Mucosa of stomach (tissue), 1 donor: ENCODE measurements at regions not wholly inside any gene's neighbourhood (a gene's known extent, or its start where the extent isn't known, plus 50 kb on each side); places are given as distances from the start of the nearest gene placed in this dataset.
"Not testable (repeated sequence)": the region's sequence is repeated elsewhere in the genome, so short reads cannot be mapped to it uniquely, and the experiment has no call there.

Experiments used
- H3K27me3 ChIP-seq: one replicate; pipeline ENCODE4 v1.7.0; 2013; ENCODE audit warnings: mild to moderate bottlenecking, low read length; ENCODE audit not compliant: control insufficient read depth, insufficient read depth
- H3K36me3 ChIP-seq: one replicate; pipeline ENCODE4 v1.7.0; 2013; ENCODE audit warnings: low read length; ENCODE audit not compliant: control insufficient read depth, insufficient read depth
- H3K4me1 ChIP-seq: one replicate; pipeline ENCODE4 v1.7.0; 2013; ENCODE audit warnings: mild to moderate bottlenecking, low read length; ENCODE audit not compliant: control insufficient read depth, insufficient read depth
- H3K4me3 ChIP-seq: one replicate; pipeline ENCODE4 v1.7.0; 2013; ENCODE audit warnings: low read length
- H3K9ac ChIP-seq: one replicate; pipeline ENCODE4 v1.7.0; 2013; ENCODE audit warnings: mild to moderate bottlenecking, low read length, moderate library complexity
- H3K9me3 ChIP-seq: one replicate; pipeline ENCODE4 v1.7.0; 2013; ENCODE audit warnings: mild to moderate bottlenecking, low read length, moderate library complexity; ENCODE audit not compliant: control insufficient read depth
- donor health status: Pancreatic carcinoma.

GRCh38 chr6:170202416-170203135 lies 88.3 kb downstream of the DLL1 start:
- Histone ChIP-seq H3K9me3 (no peaks in the 10 kb centered on the region), H3K9ac (no peak overlapping the region), H3K27me3 (no peaks in the 10 kb centered on the region), H3K4me3 (no peak overlapping the region), H3K36me3 (no peaks in the 10 kb centered on the region), H3K4me1 (no peaks in the 10 kb centered on the region)

DNA sequence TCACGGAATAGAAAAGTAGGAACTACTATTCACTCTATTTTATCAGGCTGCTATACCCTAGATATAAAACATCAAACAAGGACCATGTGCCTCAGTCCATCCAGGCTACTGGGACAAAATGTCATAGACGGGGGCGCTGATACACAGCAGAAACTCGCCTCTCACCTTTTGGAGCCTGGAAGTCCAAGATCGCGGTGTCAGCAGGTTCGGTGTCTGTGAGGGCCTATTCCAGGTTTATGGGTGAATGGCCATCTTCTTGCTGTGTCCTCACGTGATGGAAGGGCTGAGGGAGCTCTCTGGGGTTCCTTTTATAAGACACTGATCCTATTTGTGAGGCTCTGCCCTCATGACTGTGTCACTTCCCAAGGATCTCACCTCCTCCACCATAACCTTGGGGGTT lies 89.5 kb downstream of the DLL1 start:
- H3K4me1 ChIP-seq, result no peaks in the 10 kb centered on the region
- no peaks in the 10 kb centered on the region for H3K36me3 ChIP-seq
- no peaks in the 10 kb centered on the region for H3K27me3 ChIP-seq
- no peak overlapping the region for H3K4me3 ChIP-seq
- no peaks in the 10 kb centered on the region for H3K9me3 ChIP-seq
- no peak overlapping the region for H3K9ac ChIP-seq

DNA sequence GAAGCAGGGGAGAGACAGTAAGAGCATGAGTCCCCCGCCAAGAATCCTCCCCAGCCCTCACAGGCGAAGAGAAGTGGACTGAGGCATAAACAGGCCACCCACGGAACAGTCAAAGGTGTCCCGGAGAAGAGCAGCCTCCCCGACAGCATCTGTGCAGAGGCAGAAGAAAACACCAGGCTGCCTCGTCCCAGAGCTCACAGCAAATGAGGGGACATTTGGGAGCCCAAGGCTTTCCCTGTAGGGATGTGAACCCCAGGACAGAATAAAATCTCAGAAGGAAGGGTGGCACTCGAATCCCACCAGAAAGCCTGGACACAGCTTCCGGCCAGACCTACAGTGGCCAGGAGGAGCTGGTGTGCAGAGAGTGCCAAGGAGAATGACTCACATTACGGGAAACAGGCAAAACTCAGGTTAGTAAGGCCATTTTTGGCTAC lies 90.4 kb downstream of the DLL1 start:
- no peaks in the 10 kb centered on the region for H3K27me3 ChIP-seq
- no peak overlapping the region for H3K9ac ChIP-seq
- H3K4me3 ChIP-seq, result no peak overlapping the region
- H3K4me1 ChIP-seq, result no peaks in the 10 kb centered on the region
- H3K9me3 ChIP-seq, result no peaks in the 10 kb centered on the region
- no peaks in the 10 kb centered on the region for H3K36me3 ChIP-seq

DNA sequence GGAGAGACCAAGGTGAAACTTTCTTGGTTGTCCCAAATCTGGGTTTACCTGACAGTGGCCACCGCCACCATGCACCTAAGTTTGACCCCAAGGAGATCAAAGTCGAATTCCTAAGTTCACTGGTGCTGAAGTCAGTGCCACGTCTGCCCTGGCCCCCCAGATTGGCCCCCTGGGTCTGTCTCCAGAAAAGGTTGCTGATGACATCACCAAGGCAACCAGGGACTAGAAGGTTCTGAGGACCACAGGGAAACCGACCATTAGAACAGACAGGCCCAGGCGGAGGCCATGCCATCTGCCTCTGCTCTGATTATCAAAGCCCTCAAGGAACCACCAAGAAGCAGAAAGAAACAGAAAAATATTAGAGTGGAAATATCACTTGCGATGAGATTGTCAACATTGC lies 91.2 kb downstream of the DLL1 start:
- no peak overlapping the region for H3K4me3 ChIP-seq
- no peaks in the 10 kb centered on the region for H3K36me3 ChIP-seq

GRCh38 chr6:170198298-170198697 lies 92.6 kb downstream of the DLL1 start:
- Histone ChIP-seq H3K4me3 (no peak overlapping the region), H3K9ac (no peak overlapping the region), H3K27me3 (no peaks in the 10 kb centered on the region), H3K4me1 (no peaks in the 10 kb centered on the region), H3K9me3 (no peaks in the 10 kb centered on the region), H3K36me3 (no peaks in the 10 kb centered on the region)

More for the DNA sequence above, 91.2 kb downstream of the DLL1 start:
- Histone ChIP-seq H3K27me3 (no peaks in the 10 kb centered on the region), H3K9ac (no peak overlapping the region), H3K4me1 (no peaks in the 10 kb centered on the region), H3K9me3 (no peaks in the 10 kb centered on the region)

DNA sequence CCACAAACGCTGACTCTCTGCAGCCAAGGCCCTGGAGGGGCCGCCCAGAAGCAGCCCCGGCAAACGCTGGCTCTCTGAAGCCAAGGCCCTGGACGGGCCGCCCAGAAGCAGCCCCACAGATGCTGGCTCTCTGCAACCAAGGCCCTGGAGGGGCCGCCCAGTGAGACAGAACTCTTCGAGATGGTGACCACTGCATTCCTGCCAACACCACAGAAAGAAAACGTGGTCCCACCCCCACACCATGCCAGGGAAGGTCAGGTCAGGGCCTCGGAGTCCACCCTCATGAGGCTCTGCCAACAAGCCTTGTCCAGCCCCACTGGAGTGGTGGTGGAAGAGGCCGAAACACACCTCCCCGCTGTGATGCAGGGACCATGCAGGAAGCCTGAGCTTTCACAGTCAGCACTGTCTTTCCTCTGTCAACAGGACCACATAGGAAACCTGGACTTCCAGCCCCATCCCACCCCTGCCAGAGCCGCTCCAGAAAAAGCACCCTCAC lies 97.5 kb downstream of the DLL1 start:
- no peaks in the 10 kb centered on the region for H3K4me1 ChIP-seq
- no peaks in the 10 kb centered on the region for H3K27me3 ChIP-seq
- no peak overlapping the region for H3K4me3 ChIP-seq
- H3K36me3 ChIP-seq, result no peaks in the 10 kb centered on the region
- H3K9me3 ChIP-seq, result no peaks in the 10 kb centered on the region
- H3K9ac ChIP-seq, result no peak overlapping the region

DNA sequence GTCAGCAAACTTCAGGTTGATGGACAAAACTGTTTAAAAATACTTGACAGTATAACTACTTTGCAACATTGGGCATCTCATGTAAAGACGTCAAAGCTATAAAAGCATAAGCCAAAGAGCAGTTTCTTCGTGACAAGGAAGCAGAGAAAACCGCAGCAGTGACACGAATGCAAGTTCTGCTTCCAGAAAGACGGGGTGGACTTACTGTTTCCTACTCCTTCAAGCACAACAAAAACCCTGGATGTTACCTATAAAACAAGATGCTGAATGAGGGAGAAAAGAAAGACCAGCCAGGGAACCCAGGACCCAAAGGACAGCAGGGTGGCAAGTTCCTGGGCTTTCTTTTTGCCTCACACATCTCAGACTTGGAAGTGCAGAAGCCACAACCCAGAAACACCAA lies 98.0 kb downstream of the DLL1 start:
- no peaks in the 10 kb centered on the region for H3K4me1 ChIP-seq
- H3K9me3 ChIP-seq, result no peaks in the 10 kb centered on the region
- H3K4me3 ChIP-seq, result no peak overlapping the region
- H3K9ac ChIP-seq, result no peak overlapping the region
- H3K36me3 ChIP-seq, result no peaks in the 10 kb centered on the region
- peaks cover 1% of the 10 kb centered on the region for H3K27me3 ChIP-seq

GRCh38 chr6:170192101-170192500 lies 98.8 kb downstream of the DLL1 start:
- not testable (repeated sequence) for H3K9ac ChIP-seq, H3K27me3 ChIP-seq, H3K4me3 ChIP-seq, H3K9me3 ChIP-seq, H3K4me1 ChIP-seq, H3K36me3 ChIP-seq

- Histone ChIP-seq H3K27me3 (peaks cover 7% of the 10 kb centered on the region), H3K9me3 (no peaks in the 10 kb centered on the region), H3K4me1 (no peaks in the 10 kb centered on the region), H3K9ac (no peak overlapping the region), H3K4me3 (no peak overlapping the region), H3K36me3 (no peaks in the 10 kb centered on the region)
These were observed 100.8 kb downstream of the DLL1 start for GRCh38 chr6:170190046-170190445.

- peaks cover 7% of the 10 kb centered on the region for H3K27me3 ChIP-seq
- H3K4me1 ChIP-seq, result no peaks in the 10 kb centered on the region
- H3K9me3 ChIP-seq, result no peaks in the 10 kb centered on the region
- H3K4me3 ChIP-seq, result no peak overlapping the region
- no peak overlapping the region for H3K9ac ChIP-seq
- no peaks in the 10 kb centered on the region for H3K36me3 ChIP-seq
These were observed 101.6 kb downstream of the DLL1 start for GRCh38 chr6:170189236-170189635.

DNA sequence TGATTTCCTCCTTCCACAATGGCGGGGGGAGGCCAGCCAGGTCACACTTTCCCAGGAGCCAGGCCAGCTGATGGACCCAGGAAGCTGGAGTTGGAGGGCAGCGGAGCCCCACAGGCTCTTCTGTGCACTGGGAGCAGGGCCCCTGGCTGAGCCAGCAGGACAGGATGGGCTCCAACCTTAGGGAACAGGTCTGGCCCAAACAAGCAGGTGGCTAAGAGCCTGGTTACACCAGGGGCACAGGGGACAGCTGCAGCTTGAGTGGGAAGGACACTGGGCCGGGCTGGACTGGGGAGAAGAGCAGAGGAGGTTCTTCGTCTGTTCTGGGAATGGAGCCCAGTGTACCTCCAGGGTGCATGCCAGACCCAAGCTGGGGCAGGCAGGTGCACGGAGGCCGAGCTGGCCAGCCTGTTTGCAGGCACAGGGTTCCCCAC lies 102.3 kb downstream of the DLL1 start:
- Histone ChIP-seq H3K4me3 (no peak overlapping the region), H3K27me3 (peaks cover 7% of the 10 kb centered on the region), H3K4me1 (no peaks in the 10 kb centered on the region), H3K9ac (no peak overlapping the region), H3K9me3 (no peaks in the 10 kb centered on the region), H3K36me3 (no peaks in the 10 kb centered on the region)

GRCh38 chr6:170187669-170188566 lies 103.0 kb downstream of the DLL1 start:
- Histone ChIP-seq H3K4me1 (no peaks in the 10 kb centered on the region), H3K4me3 (no peak overlapping the region), H3K27me3 (peaks cover 7% of the 10 kb centered on the region), H3K36me3 (no peaks in the 10 kb centered on the region), H3K9me3 (no peaks in the 10 kb centered on the region), H3K9ac (no peak overlapping the region)
